GM10248 (cell line): ENCODE measurements at regions not wholly inside any gene's neighbourhood (a gene's known extent, or its start where the extent isn't known, plus 50 kb on each side); places are given as distances from the start of the nearest gene placed in this dataset.

Source experiments
- CTCF ChIA-PET: fragments of 300-600 bp; sonication (Branson Sonifier 250); formaldehyde crosslinking; extraction: SDS; loops from one replicate; lab custom pipeline; 2021; ENCODE audit warnings: antibody characterized with exemption; lab: Yijun Ruan, JAX
- POLR2A ChIA-PET: fragments of 350-650 bp; sonication (Branson Sonifier 250); formaldehyde crosslinking; extraction: SDS; loops from one replicate; lab custom pipeline; 2020; ENCODE audit warnings: antibody characterized with exemption; lab: Yijun Ruan, JAX
- DNase-seq: peaks from one replicate; pipeline ENCODE4 v3.0.0; 2012; ENCODE audit errors: extremely low spot score
- CTCF ChIP-seq: IDR thresholded peaks from 2 replicates; pipeline ENCODE4 v1.5.1; 2012; ENCODE audit warnings: mild to moderate bottlenecking, low read depth; ENCODE audit errors: extremely low read depth, missing control alignments, control extremely low read depth

- ChIA-PET POLR2A (no interaction called here), CTCF (no interaction called here)
- no peak for TF ChIP-seq CTCF
- no peak for DNase-seq
Measured at GRCh38 chr1:83689921-83690868, 308.7 kb downstream of the TTLL7 start.

- CTCF ChIA-PET, result no interaction called here
- no peak for DNase-seq
- no peak for TF ChIP-seq CTCF
- POLR2A ChIA-PET, result no interaction called here
Measured at GRCh38 chr1:83682132-83682531, 316.8 kb downstream of the TTLL7 start.

- ChIA-PET POLR2A (no interaction called here), CTCF (no interaction called here)
- DNase-seq, result no peak
- TF ChIP-seq CTCF, result no peak
Measured at GRCh38 chr1:83676106-83676505, 322.8 kb downstream of the TTLL7 start.

- ChIA-PET CTCF (no interaction called here), POLR2A (no interaction called here)
- no peak for TF ChIP-seq CTCF
- DNase-seq, result peak; percentile 16
Measured at GRCh38 chr1:83673312-83673711, 325.6 kb downstream of the TTLL7 start.

- no peak for DNase-seq
- POLR2A ChIA-PET, result no interaction called here
- TF ChIP-seq CTCF, result no peak
- CTCF ChIA-PET, result interaction anchor here (1.1 kb wide), 1 partner anchor 24 kb away, joined by 3 read pairs; no protein-coding TSS in a partner anchor
Measured at GRCh38 chr1:83671586-83671985, 327.3 kb downstream of the TTLL7 start.

GRCh38 chr1:83670909-83671565, 327.9 kb downstream of the TTLL7 start:
- POLR2A ChIA-PET, result no interaction called here
- CTCF ChIA-PET, result interaction anchor here (0.9 to 1.1 kb wide), 2 partner anchors 13 to 24 kb away, joined by 3 to 4 read pairs; no protein-coding TSS in a partner anchor
- no peak for TF ChIP-seq CTCF
- DNase-seq, result no peak
